PC-3 (cell line): ENCODE measurements at regions not wholly inside any gene's neighbourhood (a gene's known extent, or its start where the extent isn't known, plus 50 kb on each side); places are given as distances from the start of the nearest gene placed in this dataset.

ENCODE experiments used
- ATAC-seq: fragments of 200-7000 bp; cut with Tn5 transposase; 2 replicates; pipeline ENCODE4 v1.9.1; 2020; ENCODE audit warnings: mild to moderate bottlenecking, moderate library complexity
- BruUV-seq: library from RNA; stranded (reverse); fragments of 400-500 nt; replicated peaks from 2 replicates; lab custom pipeline; 2021; lab: Mats Ljungman, UMichigan
- CTCF ChIA-PET: fragments of 300-600 bp; sonication (Branson Sonifier 250); formaldehyde crosslinking; loops from one replicate; lab custom pipeline; 2022; ENCODE audit warnings: antibody characterized with exemption; lab: Charles Lee
- POLR2A ChIA-PET: fragments of 300-600 bp; sonication (Branson Sonifier 250); formaldehyde crosslinking; loops from one replicate; lab custom pipeline; 2022; ENCODE audit warnings: antibody characterized with exemption; ENCODE audit not compliant: unreplicated experiment; lab: Charles Lee
- DNase-seq: peaks from one replicate; pipeline ENCODE4 v3.0.0-alpha.2; 2015
- H2AFZ ChIP-seq: fragments of 300-600 bp; sonication (generic); 2 replicates; pipeline ENCODE4 v1.6.0; 2016; ENCODE audit warnings: antibody characterized with exemption, low read length
- H3F3A ChIP-seq: fragments of 300-600 bp; sonication (generic); one replicate; pipeline ENCODE4 v1.6.0; 2017; ENCODE audit warnings: antibody characterized with exemption, low read length, control low read depth, mild to moderate bottlenecking; ENCODE audit not compliant: unreplicated experiment
- H3K27ac ChIP-seq: fragments of 300-600 bp; sonication (generic); 2 replicates; pipeline ENCODE4 v1.5.1; 2016; ENCODE audit warnings: mild to moderate bottlenecking, low read length
- H3K27me3 ChIP-seq: fragments of 300-600 bp; sonication (generic); 2 replicates; pipeline ENCODE4 v1.6.1; 2016; ENCODE audit warnings: low read length, mixed read lengths
- H3K36me3 ChIP-seq: fragments of 300-600 bp; sonication (generic); 2 replicates; pipeline ENCODE4 v1.6.1; 2016; ENCODE audit warnings: low read depth, mixed run types, low read length, mixed read lengths
- H3K4me1 ChIP-seq: fragments of 300-600 bp; sonication (generic); 2 replicates; pipeline ENCODE4 v1.5.1; 2016; ENCODE audit warnings: low read length; ENCODE audit not compliant: insufficient read depth
- H3K4me2 ChIP-seq: fragments of 300-600 bp; sonication (generic); 2 replicates; pipeline ENCODE4 v1.6.0; 2016; ENCODE audit warnings: low read length
- H3K4me3 ChIP-seq: fragments of 300-600 bp; sonication (generic); 2 replicates; pipeline ENCODE4 v1.5.1; 2016; ENCODE audit warnings: mild to moderate bottlenecking, low read length, mixed read lengths
- H3K79me2 ChIP-seq: fragments of 300-600 bp; sonication (generic); 2 replicates; pipeline ENCODE4 v1.6.1; 2017; ENCODE audit warnings: low read length, mixed read lengths
- H3K9ac ChIP-seq: fragments of 300-600 bp; sonication (generic); 2 replicates; pipeline ENCODE4 v1.6.0; 2016; ENCODE audit warnings: mild to moderate bottlenecking, low read length
- H3K9me2 ChIP-seq: fragments of 300-600 bp; sonication (generic); replicated peaks from 2 replicates; pipeline ENCODE4 v1.6.1; 2016; ENCODE audit warnings: mixed run types, low read length, mixed read lengths
- H3K9me3 ChIP-seq: fragments of 300-600 bp; sonication (generic); 2 replicates; pipeline ENCODE4 v1.6.1; 2016; ENCODE audit warnings: low read length, mixed read lengths
- H4K20me1 ChIP-seq: fragments of 300-600 bp; sonication (generic); 2 replicates; pipeline ENCODE4 v1.6.1; 2016; ENCODE audit warnings: low read length, mixed read lengths
- EZH2 ChIP-seq: fragments of 300-600 bp; sonication (generic); IDR thresholded peaks from one replicate; pipeline ENCODE4 v1.6.1; 2017; ENCODE audit warnings: antibody characterized with exemption, mild to moderate bottlenecking, low read length; ENCODE audit not compliant: unreplicated experiment
- EZH2phosphoT487 ChIP-seq: fragments of 300-600 bp; sonication (generic); IDR thresholded peaks from 2 replicates; pipeline ENCODE4 v1.6.1; 2018; ENCODE audit warnings: mild to moderate bottlenecking, antibody characterized with exemption, low read length, borderline replicate concordance
- intact Hi-C: fragments of 100-400 bp; cut with micrococcal nuclease; formaldehyde crosslinking; loops from 2 replicates; pipeline ENCODE4 v1.9.0; 2023
- TF ChIP-seq, protein P1 (sequence below): fragments of 300-600 bp; sonication (generic); conservative IDR thresholded peaks from 2 replicates; pipeline ENCODE4 v1.5.1; 2017; ENCODE audit warnings: antibody characterized with exemption, low read depth, mild to moderate bottlenecking, low read length

DNA sequence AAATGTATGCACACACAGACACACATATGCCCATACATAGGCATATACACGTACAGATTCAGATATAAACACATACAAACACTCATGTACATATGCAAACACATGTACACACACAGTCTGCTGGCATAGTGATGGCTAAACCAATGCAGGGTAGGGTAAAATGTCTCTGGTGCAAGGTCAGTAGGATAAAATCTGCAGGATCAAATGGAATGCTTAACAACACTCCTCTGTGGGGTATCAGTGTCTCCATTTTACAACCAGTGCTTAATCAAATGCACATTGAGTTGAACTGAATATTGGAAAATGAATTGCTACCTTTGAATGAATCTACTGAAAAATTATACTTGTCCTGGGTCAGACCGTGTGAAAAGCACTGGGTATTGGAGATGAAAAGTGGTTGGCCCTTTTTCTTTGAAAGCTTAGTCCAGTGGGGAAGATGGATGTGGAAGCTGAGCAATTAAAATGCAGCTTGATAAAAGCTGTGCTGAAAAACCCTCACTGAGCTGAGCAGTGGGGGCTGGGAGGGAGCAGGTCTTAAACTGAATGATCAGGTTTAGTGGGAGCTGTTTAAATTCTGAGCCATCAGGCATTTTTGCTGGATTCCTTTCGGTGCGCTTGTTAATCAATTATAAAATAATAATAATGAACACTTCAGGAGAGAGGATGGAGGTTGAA is 314.7 kb downstream of the HAPSTR1 start:
- H2AFZ ChIP-seq, result no peak overlapping the region
- H3K4me3 ChIP-seq, result no peak overlapping the region
- POLR2A ChIA-PET, result no interaction called here
- H3K27ac ChIP-seq, result no peak overlapping the region
- H3K27me3 ChIP-seq, result peaks cover 14% of the 10 kb centered on the region; the same call in 1 of the 2 replicates
- DNase-seq (no peak), ATAC-seq (no peak)
- H3K9ac ChIP-seq, result no peak overlapping the region
- H3K9me2 ChIP-seq, result no peaks in the 10 kb centered on the region
- no peaks in the 10 kb centered on the region for H4K20me1 ChIP-seq
- TF ChIP-seq EZH2phosphoT487 (no peak), EZH2 (no peak)
- TF ChIP-seq, protein P1, sequence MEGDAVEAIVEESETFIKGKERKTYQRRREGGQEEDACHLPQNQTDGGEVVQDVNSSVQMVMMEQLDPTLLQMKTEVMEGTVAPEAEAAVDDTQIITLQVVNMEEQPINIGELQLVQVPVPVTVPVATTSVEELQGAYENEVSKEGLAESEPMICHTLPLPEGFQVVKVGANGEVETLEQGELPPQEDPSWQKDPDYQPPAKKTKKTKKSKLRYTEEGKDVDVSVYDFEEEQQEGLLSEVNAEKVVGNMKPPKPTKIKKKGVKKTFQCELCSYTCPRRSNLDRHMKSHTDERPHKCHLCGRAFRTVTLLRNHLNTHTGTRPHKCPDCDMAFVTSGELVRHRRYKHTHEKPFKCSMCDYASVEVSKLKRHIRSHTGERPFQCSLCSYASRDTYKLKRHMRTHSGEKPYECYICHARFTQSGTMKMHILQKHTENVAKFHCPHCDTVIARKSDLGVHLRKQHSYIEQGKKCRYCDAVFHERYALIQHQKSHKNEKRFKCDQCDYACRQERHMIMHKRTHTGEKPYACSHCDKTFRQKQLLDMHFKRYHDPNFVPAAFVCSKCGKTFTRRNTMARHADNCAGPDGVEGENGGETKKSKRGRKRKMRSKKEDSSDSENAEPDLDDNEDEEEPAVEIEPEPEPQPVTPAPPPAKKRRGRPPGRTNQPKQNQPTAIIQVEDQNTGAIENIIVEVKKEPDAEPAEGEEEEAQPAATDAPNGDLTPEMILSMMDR, result no peak
- H3K4me2 ChIP-seq, result no peak overlapping the region
- intact Hi-C loops, result no loop called here
- H3K4me1 ChIP-seq, result no peaks in the 10 kb centered on the region
- no peaks in the 10 kb centered on the region for H3F3A ChIP-seq
- CTCF ChIA-PET, result no interaction called here
- no peaks in the 10 kb centered on the region for H3K36me3 ChIP-seq
- H3K79me2 ChIP-seq, result no peaks in the 10 kb centered on the region
- H3K9me3 ChIP-seq, result no peaks in the 10 kb centered on the region
- BruUV-seq, result no TSS peak

DNA sequence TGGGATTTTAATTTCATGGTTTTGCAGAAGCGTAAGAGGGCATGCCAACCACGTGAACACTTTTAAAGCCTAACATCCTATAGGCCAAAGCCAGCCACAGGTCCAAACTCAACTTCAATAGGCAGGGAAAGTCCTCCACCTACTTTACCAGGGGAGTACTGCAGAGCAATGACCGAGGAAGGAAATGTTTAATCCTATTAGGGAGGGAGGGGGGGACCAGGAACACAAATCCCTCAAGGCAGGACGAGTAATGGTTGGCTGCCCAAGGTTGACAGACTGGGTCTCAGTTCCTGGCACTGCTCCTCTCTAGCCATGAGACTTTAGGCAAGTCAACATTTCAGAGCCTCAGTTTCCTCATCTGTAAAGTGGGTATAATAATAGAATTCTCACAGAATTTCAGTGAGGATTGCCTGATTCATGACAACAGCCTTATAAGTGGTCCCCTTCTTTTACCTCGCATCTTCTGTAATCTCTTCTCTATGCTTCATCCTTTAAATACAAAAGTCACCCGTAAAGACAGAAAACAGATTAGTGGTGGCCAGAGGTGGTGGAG is 315.8 kb downstream of the HAPSTR1 start:
- no peak overlapping the region for H3K9ac ChIP-seq
- ATAC-seq (no peak), DNase-seq (no peak)
- TF ChIP-seq EZH2 (no peak), EZH2phosphoT487 (no peak)
- TF ChIP-seq, protein P1, result no peak
- no peak overlapping the region for H2AFZ ChIP-seq
- no peaks in the 10 kb centered on the region for H3K9me2 ChIP-seq
- no peaks in the 10 kb centered on the region for H3K79me2 ChIP-seq
- intact Hi-C loops, result no loop called here
- no peaks in the 10 kb centered on the region for H3F3A ChIP-seq
- H3K4me2 ChIP-seq, result no peak overlapping the region
- H3K4me3 ChIP-seq, result no peak overlapping the region
- no peaks in the 10 kb centered on the region for H3K4me1 ChIP-seq
- no peaks in the 10 kb centered on the region for H3K36me3 ChIP-seq
- H3K27me3 ChIP-seq, result peaks cover 18% of the 10 kb centered on the region; the same call in 1 of the 2 replicates
- BruUV-seq, result no TSS peak
- H4K20me1 ChIP-seq, result no peaks in the 10 kb centered on the region
- no peak overlapping the region for H3K27ac ChIP-seq
- H3K9me3 ChIP-seq, result no peaks in the 10 kb centered on the region
- ChIA-PET CTCF (no interaction called here), POLR2A (no interaction called here)

DNA sequence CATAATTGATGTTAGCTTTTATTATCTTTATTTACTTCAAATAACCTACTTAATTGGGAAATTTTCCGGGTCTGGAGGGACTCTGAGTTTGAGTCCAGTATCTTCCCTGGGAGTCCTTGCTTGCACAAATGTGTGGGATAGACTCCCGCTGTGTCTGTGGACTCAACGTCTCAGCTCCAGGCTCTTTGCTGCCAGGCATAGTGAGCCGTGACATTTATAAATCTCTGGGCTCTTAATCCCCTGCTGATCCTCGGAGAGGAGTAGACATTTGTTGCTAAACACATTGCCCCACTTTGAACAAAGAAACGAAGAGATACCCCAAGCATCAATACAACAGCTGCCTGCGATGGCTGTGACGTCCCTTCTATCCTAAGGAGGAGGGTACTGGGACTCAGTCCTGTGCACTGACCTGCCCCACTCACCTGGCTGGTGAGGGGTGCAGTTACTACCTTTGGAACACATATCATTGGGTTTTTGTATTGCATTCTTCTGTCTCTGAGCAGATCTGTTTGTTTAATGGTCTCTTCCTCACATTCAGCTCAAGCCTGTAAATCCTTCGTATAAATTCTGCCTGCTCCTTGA is 316.9 kb downstream of the HAPSTR1 start:
- no peaks in the 10 kb centered on the region for H3K36me3 ChIP-seq
- H3K9me3 ChIP-seq, result no peaks in the 10 kb centered on the region
- no peaks in the 10 kb centered on the region for H3K79me2 ChIP-seq
- DNase-seq, result no peak
- ChIA-PET POLR2A (no interaction called here), CTCF (no interaction called here)
- H3F3A ChIP-seq, result no peaks in the 10 kb centered on the region
- H3K9ac ChIP-seq, result no peak overlapping the region
- TF ChIP-seq EZH2 (no peak), EZH2phosphoT487 (no peak)
- TF ChIP-seq, protein P1, result no peak
- intact Hi-C loops, result no loop called here
- H4K20me1 ChIP-seq, result no peaks in the 10 kb centered on the region
- no peaks in the 10 kb centered on the region for H3K9me2 ChIP-seq
- no TSS peak for BruUV-seq
- ATAC-seq, result no peak
- no peaks in the 10 kb centered on the region for H3K4me1 ChIP-seq
- H3K27me3 ChIP-seq, result peaks cover 18% of the 10 kb centered on the region; the same call in 1 of the 2 replicates
- H2AFZ ChIP-seq, result no peak overlapping the region
- no peak overlapping the region for H3K4me3 ChIP-seq
- no peak overlapping the region for H3K27ac ChIP-seq
- H3K4me2 ChIP-seq, result no peak overlapping the region
